B cell (primary cell): ENCODE measurements at regions not wholly inside any gene's neighbourhood (a gene's known extent, or its start where the extent isn't known, plus 50 kb on each side); places are given as distances from the start of the nearest gene placed in this dataset.
A peak's percentile ranks its signal among the peaks of the same experiment; 100 is the strongest.

ENCODE experiments used
- ATAC-seq: fragments of 200-7000 bp; cut with Tn5 transposase; one replicate; pipeline ENCODE4 v1.10.0; 2021; ENCODE audit warnings: low read depth, mild to moderate bottlenecking, moderate number of reproducible peaks, moderate library complexity
- CTCF ChIA-PET: fragments of 350-600 bp; sonication (Branson Sonifier 250); formaldehyde crosslinking; loops from one replicate; lab custom pipeline; 2021; ENCODE audit warnings: antibody characterized with exemption, inconsistent platforms; lab: Charles Lee
- POLR2A ChIA-PET: fragments of 350-600 bp; sonication (Branson Sonifier 250); formaldehyde crosslinking; loops from one replicate; lab custom pipeline; 2021; ENCODE audit warnings: antibody characterized with exemption; lab: Charles Lee
- DNase-seq: peaks from one replicate; pipeline ENCODE4 v3.0.0; 2013
- H2AFZ ChIP-seq: 2 replicates; pipeline ENCODE4 v1.6.1; 2012; ENCODE audit warnings: mild to moderate bottlenecking, low read depth, low read length; ENCODE audit not compliant: insufficient read depth, poor library complexity, severe bottlenecking
- H3K27ac ChIP-seq, 2 donors: 1 replicate in 1 of 2; 2 replicates in 1 of 2; pipeline ENCODE4 v1.5.1; 2012 to 2013; ENCODE audit warnings: low read length in 2 of 2, mild to moderate bottlenecking in 2 of 2, moderate library complexity in 1 of 2
- H3K27me3 ChIP-seq, 4 experiments: fragments of 200-600 bp in 1 of 4; sonication (generic) in 1 of 4; replicated peaks in 1 of 4; 1 replicate in 2 of 4; 2 replicates in 2 of 4; pipeline versions ENCODE4 v1.6.1 to v1.7.0; 2013 to 2016; ENCODE audit warnings: low read length in 3 of 4, mild to moderate bottlenecking in 2 of 4, mixed read lengths in 1 of 4, moderate library complexity in 1 of 4; ENCODE audit not compliant: insufficient read depth in 4 of 4, control insufficient read depth in 3 of 4; ENCODE audit errors: control extremely low read depth in 1 of 4
- H3K36me3 ChIP-seq, 2 experiments: replicated peaks in 1 of 2; 1 replicate in 1 of 2; 2 replicates in 1 of 2; pipeline versions ENCODE4 v1.6.1 to v1.7.1; 2013; ENCODE audit warnings: low read length in 1 of 2; ENCODE audit not compliant: insufficient read depth in 2 of 2, control insufficient read depth in 1 of 2; ENCODE audit errors: control extremely low read depth in 1 of 2, extremely low read depth in 1 of 2
- H3K4me1 ChIP-seq, 2 donors: fragments of 200-600 bp in 1 of 2; sonication (generic) in 1 of 2; 1 replicate in 1 of 2; 2 replicates in 1 of 2; pipeline versions ENCODE4 v1.5.1 to v1.6.1; 2013 to 2017; ENCODE audit warnings: low read length in 2 of 2; ENCODE audit not compliant: control insufficient read depth in 2 of 2, insufficient read depth in 2 of 2
- H3K4me2 ChIP-seq: replicated peaks from 2 replicates; pipeline ENCODE3; 2012; ENCODE audit warnings: mild to moderate bottlenecking, low read depth, low read length; ENCODE audit not compliant: poor library complexity, severe bottlenecking
- H3K4me3 ChIP-seq, 5 experiments: fragments of 200-600 bp in 1 of 5; sonication (generic) in 1 of 5; 1 replicate in 3 of 5; 2 replicates in 2 of 5; pipeline versions ENCODE4 v1.5.1 to v1.7.0; 2011 to 2016; ENCODE audit warnings: low read length in 4 of 5, mild to moderate bottlenecking in 4 of 5, low read depth in 2 of 5, control low read depth in 1 of 5, moderate library complexity in 1 of 5; ENCODE audit not compliant: insufficient read depth in 1 of 5; ENCODE audit errors: control extremely low read depth in 1 of 5, extremely low read depth in 1 of 5
- H3K79me2 ChIP-seq: fragments of 200-600 bp; sonication (generic); one replicate; pipeline ENCODE4 v1.6.0; 2016; ENCODE audit warnings: low read length; ENCODE audit not compliant: control insufficient read depth, insufficient read depth
- H3K9ac ChIP-seq: fragments of 200-600 bp; sonication (generic); 2 replicates; pipeline ENCODE4 v1.6.1; 2017; ENCODE audit warnings: mild to moderate bottlenecking, low read length, moderate library complexity
- H3K9me3 ChIP-seq, 3 donors: one replicate each; pipeline versions ENCODE4 v1.6.1 to v1.7.1; 2013; ENCODE audit warnings: low read length in 2 of 3; ENCODE audit not compliant: control insufficient read depth in 2 of 3, insufficient read depth in 1 of 3; ENCODE audit errors: control extremely low read depth in 1 of 3
- H4K20me1 ChIP-seq: 2 replicates; pipeline ENCODE4 v1.6.0; 2012; ENCODE audit warnings: mild to moderate bottlenecking, low read length; ENCODE audit not compliant: insufficient read depth, control insufficient read depth, poor library complexity, severe bottlenecking
- H3K27ac Mint-ChIP-seq: one replicate; pipeline ENCODE4 v1.8.0; 2021; ENCODE audit warnings: mixed read lengths
- H3K27me3 Mint-ChIP-seq: one replicate; pipeline ENCODE4 v1.8.0; 2021; ENCODE audit warnings: mixed read lengths
- H3K4me1 Mint-ChIP-seq: one replicate; pipeline ENCODE4 v1.8.0; 2021; ENCODE audit warnings: mixed read lengths
- H3K4me3 Mint-ChIP-seq: one replicate; pipeline ENCODE4 v1.8.0; 2021; ENCODE audit warnings: mixed read lengths
- H3K9me3 Mint-ChIP-seq: one replicate; pipeline ENCODE4 v1.8.0; 2022; ENCODE audit warnings: mixed read lengths; ENCODE audit not compliant: insufficient read depth
- CTCF ChIP-seq: fragments of 200-600 bp; IDR thresholded peaks from one replicate; pipeline ENCODE4 v1.8.0; 2022; ENCODE audit warnings: antibody characterized with exemption, mild to moderate bottlenecking
- EZH2 ChIP-seq: IDR thresholded peaks from 2 replicates; pipeline ENCODE4 v1.6.1; 2012; ENCODE audit warnings: borderline replicate concordance, low read depth, mild to moderate bottlenecking, moderate library complexity, low read length; ENCODE audit not compliant: insufficient read depth, poor library complexity, severe bottlenecking
- WGBS: methylation state at CpG from one replicate; pipeline ENCODE4 v1.1.5; 2013; ENCODE audit warnings: missing lambda C conversion rate; ENCODE audit not compliant: insufficient coverage; 5-methylcytosine and 5-hydroxymethylcytosine counted together
- intact Hi-C: fragments of 100-400 bp; cut with micrococcal nuclease; formaldehyde crosslinking; loops from one replicate; pipeline ENCODE4 v1.10.0; 2022

- no peaks in the 10 kb centered on the region for H3K9me3 Mint-ChIP-seq
- peaks cover 72% of the 10 kb centered on the region for H3K27me3 Mint-ChIP-seq
- TF ChIP-seq CTCF (no peak), EZH2 (no peak)
- Histone ChIP-seq H3K9ac (no peak overlapping the region), H3K36me3 (no peaks in the 10 kb centered on the region), H2AFZ (no peak overlapping the region), H4K20me1 (no peaks in the 10 kb centered on the region), H3K9me3 (peaks cover 0 to 4% (median 0%) of the 10 kb centered on the region in 3 donors), H3K79me2 (no peaks in the 10 kb centered on the region), H3K4me1 (peaks cover 10 to 13% of the 10 kb centered on the region in 2 donors), H3K27me3 (peaks cover 0 to 42% (median 5%) of the 10 kb centered on the region in 4 experiments), H3K4me3 (no peak overlapping the region), H3K27ac (no peak overlapping the region), H3K4me2 (no peak overlapping the region)
- no peak for DNase-seq
- 79% methylated on average over 14 of the region's 21 CpGs for WGBS
- intact Hi-C loops = no loop called here
- ATAC-seq = no peak
- ChIA-PET POLR2A (interaction anchor here (0.7 kb wide), 1 partner anchor 383 kb away, joined by 3 read pairs; no protein-coding TSS in a partner anchor), CTCF (no interaction called here)
- H3K4me3 Mint-ChIP-seq = no peak overlapping the region
- H3K4me1 Mint-ChIP-seq = peaks cover 25% of the 10 kb centered on the region
- H3K27ac Mint-ChIP-seq = peak overlapping the region; percentile 32
Observed at GRCh38 chr2:242029422-242030225, 160.1 kb downstream of the RTP5 start.

GRCh38 chr2:242030226-242030575, 160.7 kb downstream of the RTP5 start:
- Histone ChIP-seq H3K9me3 (peaks cover 0 to 4% (median 0%) of the 10 kb centered on the region in 3 donors), H3K4me3 (no peak overlapping the region), H3K9ac (no peak overlapping the region), H3K79me2 (no peaks in the 10 kb centered on the region), H4K20me1 (no peaks in the 10 kb centered on the region), H3K36me3 (no peaks in the 10 kb centered on the region), H3K4me1 (peaks cover 10 to 13% of the 10 kb centered on the region in 2 donors), H3K27me3 (peaks cover 0 to 37% (median 4%) of the 10 kb centered on the region in 4 experiments), H2AFZ (no peak overlapping the region), H3K4me2 (no peak overlapping the region), H3K27ac (no peak overlapping the region)
- no peak overlapping the region for H3K4me3 Mint-ChIP-seq
- H3K27ac Mint-ChIP-seq = no peak overlapping the region
- WGBS = 96% methylated on average over 9 of the region's 9 CpGs
- TF ChIP-seq EZH2 = no peak
- intact Hi-C loops = no loop called here
- CTCF ChIA-PET = no interaction called here
- no peaks in the 10 kb centered on the region for H3K9me3 Mint-ChIP-seq
- peaks cover 25% of the 10 kb centered on the region for H3K4me1 Mint-ChIP-seq
- DNase-seq (no peak), ATAC-seq (no peak)
- POLR2A ChIA-PET = no interaction called here
- H3K27me3 Mint-ChIP-seq = peaks cover 67% of the 10 kb centered on the region
